HG02571 (cell line): ENCODE measurements at regions not wholly inside any gene's neighbourhood (a gene's known extent, or its start where the extent isn't known, plus 50 kb on each side); places are given as distances from the start of the nearest gene placed in this dataset.

Experiments used
- ATAC-seq: cut with Tn5 transposase; IDR thresholded peaks from one replicate; pipeline ENCODE4 v1.9.1; 2021; ENCODE audit warnings: mild to moderate bottlenecking, moderate library complexity; ENCODE audit not compliant: unreplicated experiment

- ATAC-seq: no peak
Observed at GRCh38 chr21:16169102-16169511, 439.3 kb downstream of the USP25 start.

DNA sequence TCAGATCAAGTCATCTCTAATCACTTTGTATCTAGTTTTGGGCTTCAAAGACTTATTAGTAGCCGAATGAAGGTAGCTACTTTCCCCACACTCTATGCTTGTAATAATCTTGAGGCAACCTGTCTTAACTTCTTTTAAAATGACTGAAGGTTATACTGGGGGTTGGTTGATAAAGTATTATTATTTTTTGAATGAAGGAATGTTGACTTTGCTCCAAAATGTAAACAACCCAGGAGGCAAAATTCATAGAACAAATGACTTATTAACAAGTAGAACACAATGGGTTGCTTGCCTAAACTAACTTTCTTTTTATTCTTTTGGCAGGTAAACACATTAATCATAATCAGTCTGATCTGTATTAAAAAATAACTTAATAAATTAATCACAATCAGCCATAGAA lies 440.0 kb downstream of the USP25 start:
- ATAC-seq: no peak

- ATAC-seq: no peak
Observed at GRCh38 chr21:16176570-16176969, 446.8 kb downstream of the USP25 start.

DNA sequence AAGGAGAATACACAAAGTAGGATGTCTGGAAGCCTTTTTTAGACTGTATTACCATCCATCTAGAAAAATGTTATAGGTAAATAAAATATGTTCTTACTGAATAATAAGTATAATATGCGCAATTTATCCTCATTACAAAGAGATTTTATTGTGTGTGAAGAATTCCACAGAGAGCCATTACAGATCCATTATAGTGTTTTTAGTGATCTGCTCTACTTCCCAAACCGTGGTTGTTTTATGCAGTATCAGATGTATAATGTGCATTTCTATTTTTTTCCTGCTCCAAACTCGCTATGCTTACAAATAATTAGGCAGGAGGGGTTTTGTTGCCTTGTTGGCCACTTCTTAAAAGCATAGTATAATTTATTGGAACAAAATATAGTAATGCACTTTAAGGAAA lies 447.8 kb downstream of the USP25 start:
- no peak for ATAC-seq

DNA sequence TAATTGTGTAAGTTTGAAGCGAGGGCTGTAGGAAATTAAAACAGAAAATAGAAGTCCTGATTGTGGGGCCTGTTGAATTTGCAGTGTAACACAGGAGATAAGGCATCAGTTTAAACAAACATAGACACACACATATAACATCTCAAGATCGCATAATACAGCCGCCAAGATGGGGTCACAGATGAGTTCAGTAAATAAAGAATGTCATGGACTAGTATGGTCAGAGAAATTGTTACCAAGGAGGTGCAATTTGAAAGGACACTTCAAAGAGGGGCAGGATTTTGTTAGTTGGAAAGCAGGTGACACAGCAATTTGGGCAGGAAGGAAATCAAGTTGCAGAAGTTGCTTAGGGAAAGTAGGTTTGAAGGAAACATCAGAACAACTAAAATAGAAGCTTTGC lies 450.0 kb downstream of the USP25 start:
- no peak for ATAC-seq

DNA sequence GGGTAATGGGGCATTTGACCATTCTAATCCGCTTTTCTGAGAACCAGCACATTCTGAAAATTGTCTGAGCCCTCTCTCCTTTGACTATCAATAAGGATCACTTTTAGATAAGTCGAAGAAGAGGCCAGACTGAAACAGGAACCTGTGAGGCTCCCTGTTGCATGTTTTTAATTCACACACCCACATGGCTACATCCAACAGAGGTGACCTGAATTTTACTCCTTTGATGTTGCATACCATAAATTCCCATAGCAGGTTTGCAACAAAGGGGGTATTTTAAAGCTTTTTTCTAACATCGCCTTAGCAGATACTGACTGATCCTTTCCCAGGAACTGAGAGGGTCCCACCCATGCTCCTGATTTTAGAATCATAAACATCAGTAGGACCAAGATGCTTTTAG lies 450.8 kb downstream of the USP25 start:
- ATAC-seq: no peak

GRCh38 chr21:16181018-16181417 lies 451.2 kb downstream of the USP25 start:
- ATAC-seq: no peak

DNA sequence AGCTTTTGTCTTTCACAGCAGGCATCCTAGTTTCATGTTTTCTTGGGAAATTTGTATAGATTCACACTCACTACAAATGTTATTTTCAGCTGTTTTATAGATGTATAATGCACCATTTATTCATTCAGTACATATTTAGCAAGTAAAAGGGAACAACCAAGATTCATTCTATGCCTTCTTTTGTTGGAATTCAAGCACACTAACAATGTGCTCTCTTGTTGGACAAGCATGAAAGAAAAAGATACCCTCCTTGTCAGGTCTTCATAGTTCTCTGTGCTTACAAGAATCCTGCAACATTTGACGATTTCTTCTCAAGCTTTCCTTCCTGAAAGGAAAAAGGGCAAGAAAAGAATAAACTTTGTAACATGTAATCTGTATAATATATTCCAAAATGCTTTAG lies 456.0 kb downstream of the USP25 start:
- no peak for ATAC-seq

- ATAC-seq: no peak
Observed at GRCh38 chr21:16186742-16187141, 457.0 kb downstream of the USP25 start.

DNA sequence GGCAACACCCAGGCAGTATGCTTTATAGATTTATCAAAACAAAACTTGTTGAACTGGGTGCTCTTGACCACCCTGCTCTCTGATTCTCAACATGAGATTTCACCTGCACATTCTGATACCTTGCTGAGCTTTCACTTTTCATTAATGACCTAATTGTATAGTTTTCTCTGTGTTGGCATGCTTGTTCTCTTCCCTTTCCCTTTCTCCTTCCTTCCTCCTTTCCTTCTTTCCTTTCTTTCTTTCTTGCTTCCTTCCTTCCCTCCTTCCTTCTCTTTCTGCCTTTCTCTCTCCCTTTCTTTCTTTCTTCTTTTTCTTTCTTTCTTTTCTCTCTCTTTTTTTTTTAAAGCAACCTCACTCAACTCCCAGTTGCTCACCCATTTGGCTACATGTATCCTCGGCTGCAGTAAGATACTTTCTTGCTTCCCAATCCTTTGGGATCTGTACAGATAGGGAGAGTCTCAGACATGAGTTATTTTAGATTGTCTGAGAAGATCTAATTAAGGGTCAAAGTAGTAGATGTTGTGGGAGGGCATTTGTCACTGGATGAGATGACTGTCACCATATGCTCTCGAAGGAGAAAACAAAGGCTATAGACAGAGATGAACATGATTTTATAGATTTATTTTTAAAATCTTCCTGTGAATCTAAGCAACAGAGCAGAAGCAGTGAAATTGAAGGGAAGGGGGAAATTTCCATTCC lies 458.0 kb downstream of the USP25 start:
- no peak for ATAC-seq

GRCh38 chr21:16192902-16193301 lies 463.1 kb downstream of the USP25 start:
- ATAC-seq: no peak

DNA sequence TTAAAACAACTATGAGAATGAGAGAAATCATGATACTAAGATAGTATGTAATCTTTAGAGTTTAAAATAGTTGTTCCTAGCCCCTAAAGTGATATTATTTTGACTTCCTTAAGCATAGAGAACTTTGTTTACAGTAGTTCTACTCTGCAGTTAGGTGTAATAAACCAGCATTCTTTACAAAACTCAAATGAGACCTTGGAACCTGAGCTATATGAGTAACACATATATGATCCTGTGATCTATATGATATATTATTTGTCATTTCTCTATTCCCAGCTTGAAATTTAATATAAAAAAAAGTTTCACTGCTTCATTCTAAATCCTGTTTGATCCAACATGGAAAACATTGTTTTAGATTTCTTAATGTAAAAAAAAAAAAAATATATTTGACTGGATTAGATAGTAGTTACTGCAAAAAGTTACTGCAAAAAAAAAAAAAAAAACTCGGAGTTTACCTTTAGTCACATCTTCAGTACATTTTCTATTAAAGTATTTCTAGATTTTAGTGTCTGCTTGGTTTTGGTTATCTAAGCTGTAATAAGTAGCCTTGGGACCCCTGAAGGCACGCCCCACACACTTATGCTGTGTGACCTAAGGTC lies 463.8 kb downstream of the USP25 start:
- ATAC-seq: no peak

DNA sequence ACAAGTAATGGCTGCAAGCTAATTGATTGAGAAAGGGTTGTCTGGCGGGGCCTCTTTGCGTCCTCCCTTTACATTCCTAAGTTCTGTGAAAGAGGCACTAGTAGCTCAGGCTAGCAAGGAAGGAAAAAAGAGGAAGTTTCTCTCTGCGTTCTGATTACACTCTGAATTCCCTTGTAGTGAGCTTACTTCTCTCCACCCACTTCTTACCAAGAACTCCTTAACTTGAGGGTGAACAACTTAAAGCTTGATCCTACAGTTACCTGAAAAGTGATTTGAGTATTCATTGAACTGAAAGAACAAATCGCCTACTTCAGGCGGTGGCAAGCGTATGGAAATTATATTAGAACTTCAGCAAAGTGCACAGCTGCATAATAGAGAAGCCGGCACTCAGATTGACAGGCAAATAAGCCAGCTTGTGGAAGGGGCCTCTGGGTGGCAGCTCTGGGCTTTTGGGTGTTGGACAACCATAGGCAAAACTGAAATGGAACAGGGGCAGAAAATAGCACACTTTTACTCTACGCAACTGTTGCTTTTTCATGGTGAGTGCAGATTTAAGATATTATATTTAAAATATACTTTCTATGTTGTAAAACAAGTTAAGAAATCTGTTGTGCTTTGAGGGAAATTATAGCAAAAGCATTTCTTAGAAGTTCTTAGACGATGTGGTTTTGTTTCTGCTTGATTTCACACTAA lies 464.5 kb downstream of the USP25 start:
- no peak for ATAC-seq

- no peak for ATAC-seq
Observed at GRCh38 chr21:16194788-16195537, 465.2 kb downstream of the USP25 start.

DNA sequence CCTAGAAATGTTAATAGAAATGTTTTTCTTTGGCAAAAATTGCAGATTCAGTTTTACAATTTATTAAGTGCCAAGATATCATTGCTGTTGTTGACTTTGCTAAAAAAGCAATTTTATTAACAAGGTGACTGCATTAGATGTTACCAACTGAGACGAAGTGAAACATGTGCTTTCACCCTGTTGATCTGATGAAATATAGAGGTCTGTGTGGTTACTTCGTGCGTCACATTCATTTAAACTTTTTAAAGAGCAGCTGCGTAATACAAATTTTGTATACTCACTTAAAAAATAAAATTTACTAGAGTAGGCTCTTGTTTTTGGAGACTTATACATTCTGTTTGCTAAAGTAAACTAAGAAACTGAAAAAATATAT lies 465.7 kb downstream of the USP25 start:
- ATAC-seq: no peak

DNA sequence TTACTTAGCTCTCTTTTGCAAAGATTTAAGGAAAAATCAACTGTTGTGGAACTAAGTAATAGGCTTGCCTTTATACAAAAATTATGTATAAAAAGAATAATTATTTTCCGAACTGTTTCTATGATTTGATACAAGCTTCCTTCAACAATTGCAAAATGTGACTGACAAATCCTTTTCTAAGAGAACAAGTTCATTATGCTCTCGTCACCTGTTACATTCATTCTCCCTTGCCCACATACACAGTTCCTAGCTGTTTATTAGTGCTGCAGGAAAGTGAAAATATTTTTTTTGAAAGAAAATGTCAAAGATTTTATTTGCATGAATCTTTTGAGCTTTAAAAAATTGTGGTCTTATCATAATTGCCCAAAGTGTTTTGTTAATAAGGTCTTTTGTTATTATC lies 466.2 kb downstream of the USP25 start:
- no peak for ATAC-seq

DNA sequence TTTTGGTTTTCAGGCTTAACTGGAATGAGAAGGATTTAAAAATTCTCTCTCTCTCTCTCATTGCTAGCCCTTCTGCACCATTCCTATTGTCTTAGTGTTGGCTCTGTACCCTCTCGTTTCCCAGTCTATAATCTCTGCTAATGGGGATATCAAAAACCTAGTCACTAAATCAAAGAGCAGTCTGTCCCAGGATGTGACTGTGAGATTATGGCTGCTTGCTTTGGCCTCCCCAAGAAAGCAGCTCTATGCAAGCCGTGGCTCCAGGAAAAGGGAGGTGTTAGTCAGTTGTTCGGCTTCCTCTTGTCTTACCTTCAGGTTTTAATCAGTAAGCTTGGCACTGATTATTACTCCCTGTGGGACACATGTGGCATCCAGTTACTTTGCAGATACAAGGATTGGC lies 468.8 kb downstream of the USP25 start:
- ATAC-seq: no peak

GRCh38 chr21:16199539-16199938 lies 469.8 kb downstream of the USP25 start:
- no peak for ATAC-seq

- no peak for ATAC-seq
Observed at GRCh38 chr21:16201718-16202117, 471.9 kb downstream of the USP25 start.

DNA sequence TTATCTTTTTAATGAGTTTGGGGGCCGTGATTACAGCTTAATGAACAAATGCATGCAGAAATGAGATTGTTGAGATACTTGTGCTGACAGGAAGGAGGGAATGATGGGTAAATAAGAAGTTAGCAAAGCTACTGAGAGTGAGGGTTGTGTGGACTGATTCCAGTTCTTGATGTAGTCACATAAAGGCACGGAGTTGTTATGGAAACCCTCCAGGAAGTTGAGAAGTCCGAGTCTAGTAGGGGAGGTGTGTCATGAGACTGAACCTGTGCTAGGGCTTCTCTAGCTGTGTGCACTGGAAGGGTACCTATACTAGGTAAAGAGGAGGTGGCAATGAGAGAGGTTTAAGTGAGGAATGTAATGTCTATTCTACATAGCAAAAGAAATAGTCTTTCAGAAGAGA lies 475.7 kb downstream of the USP25 start:
- no peak for ATAC-seq
